ENCODE measurements at regions not wholly inside any gene's neighbourhood (a gene's known extent, or its start where the extent isn't known, plus 50 kb on each side); places are given as distances from the start of the nearest gene placed in this dataset.
"Not testable (repeated sequence)": the region's sequence is repeated elsewhere in the genome, so short reads cannot be mapped to it uniquely, and the experiment has no call there.

- DNase-seq (ENCODE audit: low read depth) = no peak
These were observed 239.2 kb downstream of the ADGRD1 start for GRCh38 chr12:131192951-131193350.

- DNase-seq (ENCODE audit: low read depth) = no peak
These were observed 240.5 kb downstream of the ADGRD1 start for GRCh38 chr12:131194166-131194565.

DNA sequence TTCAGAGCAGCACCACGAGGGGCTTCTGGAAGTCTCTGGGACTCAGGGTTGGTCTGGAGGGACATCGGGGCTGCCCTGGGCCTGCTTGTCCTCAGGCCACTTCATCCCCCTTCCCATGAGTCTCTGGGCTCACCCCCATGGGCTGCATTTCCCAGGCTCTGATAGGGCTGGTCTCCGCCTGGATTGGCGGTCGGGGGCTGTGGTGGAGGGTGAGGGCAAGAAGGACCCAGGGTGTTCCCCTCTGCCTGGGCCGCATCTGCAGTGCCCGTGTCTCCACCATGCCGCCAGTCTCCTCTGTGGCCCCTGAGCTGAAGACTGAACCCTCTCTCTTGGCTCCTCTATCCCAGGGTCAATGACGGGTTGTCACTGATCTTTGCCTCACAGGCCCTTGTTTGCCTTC lies 242.1 kb downstream of the ADGRD1 start:
- no peak for DNase-seq (ENCODE audit: low read depth)

DNA sequence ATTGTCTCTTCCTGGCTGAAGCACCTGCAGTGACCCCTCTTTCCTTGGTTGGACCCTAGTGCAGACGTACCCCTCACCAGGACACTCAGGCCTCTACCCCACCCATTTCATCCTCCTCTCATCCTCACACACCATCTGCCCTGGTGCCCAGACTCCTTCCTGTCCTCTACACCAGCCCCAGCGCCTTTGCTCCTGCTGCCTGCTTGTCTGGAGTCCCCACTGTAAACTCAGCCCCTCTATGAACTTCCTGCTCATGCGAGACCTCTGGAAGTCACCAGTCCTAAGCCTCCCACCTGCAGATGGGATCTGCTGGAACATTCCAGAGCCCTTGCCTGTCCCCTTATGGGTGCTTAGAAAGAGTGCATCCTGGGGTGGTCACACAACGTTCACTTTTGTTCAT lies 242.5 kb downstream of the ADGRD1 start:
- DNase-seq (ENCODE audit: low read depth) = no peak

- DNase-seq (ENCODE audit: low read depth) = no peak
These were observed 243.8 kb downstream of the ADGRD1 start for GRCh38 chr12:131197490-131197889.

- no peak for DNase-seq (ENCODE audit: low read depth)
These were observed 245.5 kb downstream of the ADGRD1 start for GRCh38 chr12:131199221-131199620.

GRCh38 chr12:131201912-131202311 lies 248.2 kb downstream of the ADGRD1 start:
- not testable (repeated sequence) for DNase-seq (ENCODE audit: low read depth)

GRCh38 chr12:131202592-131203378 lies 249.1 kb downstream of the ADGRD1 start:
- no peak for DNase-seq (ENCODE audit: low read depth)

DNA sequence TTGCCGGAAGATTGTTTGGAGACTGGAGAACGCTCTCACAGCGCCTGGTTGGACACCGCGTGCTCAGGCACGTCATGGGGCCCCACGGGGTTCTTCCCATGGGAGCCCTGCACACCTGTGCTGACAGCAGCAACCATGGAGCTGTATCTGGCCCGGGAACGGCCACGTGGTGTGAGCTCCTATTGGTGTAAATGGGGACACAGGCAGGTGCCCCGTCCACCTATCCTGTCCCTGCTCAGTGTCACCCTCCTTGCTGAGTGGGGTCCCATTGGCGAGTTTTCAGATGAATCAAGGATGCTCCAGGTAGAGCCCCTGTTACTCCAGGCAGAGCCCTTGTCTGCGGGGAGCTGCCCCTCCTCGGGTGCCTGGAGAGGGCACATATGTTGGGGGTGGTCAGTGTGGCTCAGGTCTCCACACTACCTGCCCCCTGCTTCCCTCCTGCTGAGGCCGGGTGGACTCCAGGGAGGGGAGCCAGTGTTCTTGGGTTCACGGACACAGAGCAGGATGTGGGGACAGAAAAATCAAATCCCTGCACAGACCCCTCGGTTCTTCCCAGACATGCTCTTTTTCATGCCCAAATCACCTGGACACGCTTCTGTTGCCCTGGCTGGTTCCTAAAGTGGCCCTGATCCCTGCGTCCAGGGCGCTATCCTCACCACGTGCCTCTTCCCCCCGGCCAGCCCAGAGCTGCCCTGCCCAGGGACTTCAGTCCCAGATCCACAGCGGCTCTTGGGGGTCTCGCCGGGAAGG lies 250.1 kb downstream of the ADGRD1 start:
- no peak for DNase-seq (ENCODE audit: low read depth)

- no peak for DNase-seq (ENCODE audit: low read depth)
These were observed 250.9 kb downstream of the ADGRD1 start for GRCh38 chr12:131204416-131205274.

GRCh38 chr12:131205275-131205933 lies 251.7 kb downstream of the ADGRD1 start:
- DNase-seq (ENCODE audit: low read depth) = not testable (repeated sequence)

GRCh38 chr12:131206630-131207299 lies 253.1 kb downstream of the ADGRD1 start:
- not testable (repeated sequence) for DNase-seq (ENCODE audit: low read depth)

- not testable (repeated sequence) for DNase-seq (ENCODE audit: low read depth)
These were observed 253.6 kb downstream of the ADGRD1 start for GRCh38 chr12:131207300-131207660.

DNA sequence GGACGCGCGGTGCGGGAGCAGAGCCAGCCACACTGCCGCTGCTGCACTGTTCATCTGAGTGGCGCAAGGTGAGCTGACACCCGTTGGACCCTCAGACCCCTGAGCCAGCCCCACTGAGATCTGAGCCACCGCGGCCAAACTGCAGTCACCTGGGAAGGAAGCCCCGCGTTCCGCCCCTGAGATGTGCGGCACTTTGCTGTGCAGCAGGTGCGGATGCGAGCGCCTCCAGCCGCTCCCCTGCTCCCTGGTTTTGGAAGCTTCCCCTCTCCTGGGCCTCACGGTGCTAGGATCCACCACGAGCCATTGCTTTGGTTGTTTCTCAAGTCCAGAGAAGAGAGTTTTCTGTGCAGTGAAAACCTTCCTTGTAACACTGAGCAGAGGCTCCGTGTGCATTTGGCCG lies 254.1 kb downstream of the ADGRD1 start:
- DNase-seq (ENCODE audit: low read depth) = not testable (repeated sequence)

- DNase-seq (ENCODE audit: low read depth) = no peak
These were observed 254.7 kb downstream of the ADGRD1 start for GRCh38 chr12:131208425-131208824.

DNA sequence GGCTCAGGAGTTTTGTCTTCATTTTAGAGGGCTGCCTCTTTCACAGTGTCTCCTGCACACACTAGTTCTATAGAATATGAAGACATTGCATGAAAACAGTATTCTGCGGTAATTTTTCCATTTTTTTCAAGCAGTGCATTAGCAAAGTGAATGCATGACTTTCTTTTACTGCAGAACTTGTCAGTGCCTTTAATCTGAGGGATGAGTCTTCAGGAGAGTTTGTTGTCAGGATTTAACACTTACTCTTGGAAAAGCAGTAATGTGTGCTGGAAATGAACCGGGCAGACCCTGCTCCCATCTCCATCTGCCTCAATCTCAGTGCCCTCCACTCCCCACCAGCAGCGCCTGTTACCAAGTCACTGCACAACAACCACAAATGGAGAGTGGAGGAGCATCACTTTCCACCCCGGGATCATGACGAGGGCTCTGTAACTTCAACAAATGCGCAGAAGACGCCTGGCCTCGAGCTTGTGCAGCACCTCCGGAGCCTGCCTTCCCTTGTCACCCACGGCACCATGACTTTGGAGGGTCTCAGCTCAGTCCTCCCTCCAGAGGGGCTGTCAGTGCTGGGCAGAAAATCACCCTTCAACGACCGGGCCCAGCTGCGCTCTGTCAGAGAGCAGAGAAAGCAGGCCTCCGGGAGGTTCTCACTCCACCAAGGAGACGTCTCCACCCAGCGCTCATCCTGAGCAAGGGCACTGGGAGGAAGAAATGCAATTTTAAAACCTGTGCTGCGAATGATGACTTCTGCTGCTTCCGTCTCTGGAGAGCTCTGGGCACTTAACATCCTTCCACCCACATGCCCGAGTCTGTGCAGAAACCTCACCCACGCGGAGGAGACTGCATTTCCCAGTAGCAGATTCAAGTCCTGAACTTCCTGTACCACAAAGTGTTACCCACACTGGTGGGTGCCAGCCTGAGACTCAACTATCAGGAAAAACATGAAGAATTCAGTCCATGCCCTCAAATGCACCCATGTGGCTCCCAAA lies 255.7 kb downstream of the ADGRD1 start:
- no peak for DNase-seq (ENCODE audit: low read depth)

DNA sequence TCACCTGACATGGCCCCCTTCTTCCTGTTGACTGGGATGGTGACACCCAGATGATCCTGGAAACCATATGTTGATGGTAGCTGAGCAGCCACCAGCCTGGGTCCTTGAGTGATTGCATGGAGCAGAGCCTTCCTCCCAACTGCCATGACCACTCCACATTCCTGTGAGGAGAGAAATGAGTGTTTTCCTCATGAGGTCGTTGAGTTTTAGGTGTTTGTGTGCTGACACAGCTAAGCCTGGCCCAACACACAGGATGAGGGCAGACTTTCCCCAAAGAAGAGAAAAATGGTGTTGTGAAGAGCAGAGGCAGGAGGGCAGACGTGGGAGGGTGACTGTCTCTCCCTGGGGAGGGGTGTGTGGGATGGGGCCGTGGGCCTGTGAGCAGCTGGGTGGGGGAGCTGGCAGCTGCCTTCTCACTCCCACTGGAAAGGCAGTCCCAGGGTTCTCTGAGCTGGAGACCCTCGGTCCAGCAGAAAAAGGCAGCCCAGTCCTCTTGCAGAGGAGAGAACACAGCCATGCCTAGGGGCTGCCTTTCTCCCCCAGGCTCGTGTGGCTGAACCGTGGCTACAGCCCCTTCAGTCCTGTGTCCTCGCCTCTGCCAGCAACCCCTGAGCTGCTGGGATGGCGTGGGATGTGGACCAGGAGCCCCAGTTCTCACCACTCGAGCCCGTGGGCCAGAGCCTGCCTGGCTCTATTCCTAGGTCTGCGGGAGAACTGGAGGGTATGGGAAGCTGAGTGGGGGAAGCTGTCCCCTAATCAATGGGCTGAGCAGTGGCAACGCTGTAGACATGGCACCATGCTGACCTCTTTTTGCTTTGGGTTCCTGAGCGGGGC lies 257.0 kb downstream of the ADGRD1 start:
- no peak for DNase-seq (ENCODE audit: low read depth)

- no peak for DNase-seq (ENCODE audit: low read depth)
These were observed 257.7 kb downstream of the ADGRD1 start for GRCh38 chr12:131211340-131211938.
